Transverse colon (tissue), 4 donors: ENCODE measurements at regions not wholly inside any gene's neighbourhood (a gene's known extent, or its start where the extent isn't known, plus 50 kb on each side); places are given as distances from the start of the nearest gene placed in this dataset.

Source experiments
- DNase-seq: peaks from one replicate; pipeline ENCODE4 v3.0.0-alpha.2; 2019
- H3K27ac ChIP-seq, 4 donors: fragments of 200-600 bp; sonication (generic); 2 replicates each; pipeline ENCODE4 v1.5.1; 2016 to 2018; ENCODE audit warnings: inconsistent platforms in 4 of 4
- H3K27me3 ChIP-seq: fragments of 200-600 bp; sonication (generic); 2 replicates; pipeline ENCODE4 v1.5.1; 2017; ENCODE audit warnings: inconsistent platforms
- H3K36me3 ChIP-seq, 4 donors: fragments of 200-600 bp; sonication (generic); 2 replicates each; pipeline ENCODE4 v1.5.1; 2017 to 2019; ENCODE audit warnings: inconsistent platforms in 4 of 4
- H3K4me1 ChIP-seq, 4 donors: fragments of 200-600 bp; sonication (generic); 2 replicates each; pipeline ENCODE4 v1.5.1; 2017 to 2020; ENCODE audit warnings: inconsistent platforms in 4 of 4
- H3K4me3 ChIP-seq, 4 donors: fragments of 200-600 bp; sonication (generic); 1 replicate in 1 of 4; 2 replicates in 3 of 4; pipeline versions ENCODE4 v1.5.1 to v1.6.1; 2017 to 2019; ENCODE audit warnings: inconsistent platforms in 4 of 4
- H3K9me3 ChIP-seq, 2 donors: fragments of 200-600 bp; sonication (generic); 2 replicates each; pipeline ENCODE4 v1.5.1; 2017 to 2019; ENCODE audit warnings: inconsistent platforms in 2 of 2
- EP300 ChIP-seq: sonication (generic); formaldehyde crosslinking; IDR thresholded peaks from one replicate; pipeline ENCODE4 v1.6.1; 2017; ENCODE audit warnings: antibody characterized with exemption, low read depth
- POLR2A ChIP-seq: fragments of 450-650 bp; IDR thresholded peaks from one replicate; pipeline ENCODE4 v1.6.1; 2016; ENCODE audit warnings: antibody characterized with exemption, mild to moderate bottlenecking, moderate library complexity
- POLR2AphosphoS5 ChIP-seq, 3 donors: sonication (generic); formaldehyde crosslinking; IDR thresholded peaks; one replicate each; pipeline ENCODE4 v1.6.1; 2016; ENCODE audit warnings: antibody characterized with exemption in 3 of 3
- WGBS, 2 donors: methylation state at CpG; one replicate each; pipeline ENCODE4 v1.1.5; 2018; ENCODE audit warnings: low coverage in 1 of 2; 5-methylcytosine and 5-hydroxymethylcytosine counted together
- in situ Hi-C, 4 donors: fragments of 200-750 bp; cut with MboI; loops; one replicate each; pipeline versions ENCODE4 v1.15.0 to v1.15.1; 2017; ENCODE audit warnings: low sequenced_read_pairs in 3 of 4, low pct_ligation_motif_present in 1 of 4, low pct_unique_long_range_greater_than_20kb in 1 of 4
- intact Hi-C: fragments of 100-400 bp; cut with DNase I; formaldehyde crosslinking; loops from one replicate; pipeline ENCODE4 v1.15.1; 2023; ENCODE audit warnings: low total_unique reads
- TF ChIP-seq, protein P1 (sequence below), 5 experiments: fragments of 200-600 bp in 3 of 5; fragments of 450-650 bp in 2 of 5; sonication (generic) in 3 of 5; IDR thresholded peaks; 1 replicate in 2 of 5; 2 replicates in 3 of 5; pipeline ENCODE4 v1.5.1; 2016 to 2017; ENCODE audit warnings: antibody characterized with exemption in 5 of 5, inconsistent platforms in 3 of 5, mild to moderate bottlenecking in 2 of 5, moderate library complexity in 1 of 5

DNA sequence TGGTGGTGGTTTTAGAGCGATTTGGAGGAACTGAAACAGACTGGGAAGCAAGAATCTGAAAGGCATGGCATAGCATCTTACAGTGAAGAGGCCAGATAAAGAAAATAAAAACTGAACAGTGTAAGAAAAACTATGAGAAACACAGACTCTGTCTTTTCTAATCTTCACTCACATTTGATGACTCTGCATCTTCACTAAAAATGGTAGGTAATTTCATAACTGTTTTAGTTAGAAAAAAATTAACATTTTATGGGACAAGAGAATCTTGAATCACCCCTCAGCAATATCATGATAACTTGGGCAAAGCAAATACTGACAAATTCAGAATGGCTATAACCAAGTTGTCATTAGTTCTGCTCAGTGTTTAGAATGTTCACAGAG lies 812.6 kb downstream of the MCTP2 start:
- 55 to 63% methylated on average over 1 of the region's 1 CpG for WGBS, 2 donors
- H3K27ac ChIP-seq, result no peak overlapping the region
- no peaks in the 10 kb centered on the region for H3K27me3 ChIP-seq
- H3K4me1 ChIP-seq, result no peaks in the 10 kb centered on the region
- H3K9me3 ChIP-seq, result no peaks in the 10 kb centered on the region
- intact Hi-C loops, result no loop called here
- in situ Hi-C loops, result no loop called here
- no peak for DNase-seq
- no peak overlapping the region for H3K4me3 ChIP-seq
- TF ChIP-seq, protein P1, sequence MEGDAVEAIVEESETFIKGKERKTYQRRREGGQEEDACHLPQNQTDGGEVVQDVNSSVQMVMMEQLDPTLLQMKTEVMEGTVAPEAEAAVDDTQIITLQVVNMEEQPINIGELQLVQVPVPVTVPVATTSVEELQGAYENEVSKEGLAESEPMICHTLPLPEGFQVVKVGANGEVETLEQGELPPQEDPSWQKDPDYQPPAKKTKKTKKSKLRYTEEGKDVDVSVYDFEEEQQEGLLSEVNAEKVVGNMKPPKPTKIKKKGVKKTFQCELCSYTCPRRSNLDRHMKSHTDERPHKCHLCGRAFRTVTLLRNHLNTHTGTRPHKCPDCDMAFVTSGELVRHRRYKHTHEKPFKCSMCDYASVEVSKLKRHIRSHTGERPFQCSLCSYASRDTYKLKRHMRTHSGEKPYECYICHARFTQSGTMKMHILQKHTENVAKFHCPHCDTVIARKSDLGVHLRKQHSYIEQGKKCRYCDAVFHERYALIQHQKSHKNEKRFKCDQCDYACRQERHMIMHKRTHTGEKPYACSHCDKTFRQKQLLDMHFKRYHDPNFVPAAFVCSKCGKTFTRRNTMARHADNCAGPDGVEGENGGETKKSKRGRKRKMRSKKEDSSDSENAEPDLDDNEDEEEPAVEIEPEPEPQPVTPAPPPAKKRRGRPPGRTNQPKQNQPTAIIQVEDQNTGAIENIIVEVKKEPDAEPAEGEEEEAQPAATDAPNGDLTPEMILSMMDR (IDR thresholded peaks at IDR 0.05), result no peak
- no peak for TF ChIP-seq POLR2A
- no peak for TF ChIP-seq POLR2AphosphoS5 (IDR thresholded peaks at IDR 0.05)
- no peak for TF ChIP-seq EP300
- H3K36me3 ChIP-seq, result no peaks in the 10 kb centered on the region

DNA sequence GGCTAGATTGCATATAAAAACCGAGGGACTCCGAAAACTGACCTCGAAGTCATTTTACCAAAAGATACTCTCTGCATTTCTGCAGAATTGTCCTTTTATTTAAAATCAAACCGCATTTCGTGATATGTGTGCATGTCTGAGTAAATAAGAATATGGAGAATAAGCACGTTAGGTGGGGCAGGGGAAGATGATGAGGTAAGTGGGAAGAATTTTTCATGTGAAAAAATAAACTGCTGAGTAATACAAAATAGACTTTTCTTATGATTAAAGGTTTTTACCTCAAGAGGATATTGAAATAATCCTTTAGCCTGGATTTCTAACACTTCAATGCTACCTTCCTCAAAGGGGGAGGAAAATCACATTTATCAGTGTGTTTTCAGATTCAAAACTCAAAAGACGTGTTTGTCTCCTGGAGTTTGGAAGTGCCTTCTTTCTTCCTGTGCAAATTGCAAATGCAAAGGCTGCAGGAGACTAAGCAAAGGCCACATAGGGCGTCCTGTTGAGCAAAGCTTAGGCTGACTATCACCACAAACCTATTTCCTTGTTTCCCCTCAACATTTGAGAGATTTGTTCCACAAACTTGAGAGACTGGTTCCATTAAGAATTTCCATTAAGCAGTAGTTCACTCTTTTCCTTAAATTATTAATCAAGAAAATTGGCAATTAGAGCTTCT lies 813.5 kb downstream of the MCTP2 start:
- H3K9me3 ChIP-seq, result no peaks in the 10 kb centered on the region
- no peak for DNase-seq
- no peaks in the 10 kb centered on the region for H3K27me3 ChIP-seq
- in situ Hi-C loops, result no loop called here
- intact Hi-C loops, result no loop called here
- H3K36me3 ChIP-seq, result no peaks in the 10 kb centered on the region
- no peak overlapping the region for H3K27ac ChIP-seq
- WGBS, 2 donors, result 57 to 75% methylated on average over 8 of the region's 8 CpGs
- H3K4me1 ChIP-seq, result no peaks in the 10 kb centered on the region
- no peak overlapping the region for H3K4me3 ChIP-seq
- TF ChIP-seq POLR2AphosphoS5 (IDR thresholded peaks at IDR 0.05) (no peak), POLR2A (no peak), EP300 (no peak)
- TF ChIP-seq, protein P1 (IDR thresholded peaks at IDR 0.05), result no peak

DNA sequence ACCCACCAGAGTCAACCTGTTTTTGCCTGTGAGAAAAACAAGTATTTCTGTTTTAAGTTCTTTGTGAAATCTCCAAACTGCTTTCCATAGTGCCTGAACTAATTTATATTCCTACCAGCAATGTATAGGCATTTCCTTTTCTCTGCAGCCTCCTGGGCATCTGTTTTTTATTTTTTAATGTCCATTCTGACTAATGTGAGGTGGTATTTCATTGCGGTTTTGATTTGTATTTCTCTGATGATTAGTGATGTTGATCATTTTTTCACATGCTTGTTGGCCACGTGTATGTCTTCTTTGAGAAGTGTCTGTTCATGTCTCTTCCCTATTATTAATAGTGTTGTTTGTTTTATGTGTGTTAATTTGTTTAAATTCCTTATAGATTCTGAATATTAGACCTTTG lies 820.5 kb downstream of the MCTP2 start:
- Histone ChIP-seq H3K4me3 (no peak overlapping the region), H3K27me3 (no peaks in the 10 kb centered on the region), H3K4me1 (no peaks in the 10 kb centered on the region), H3K36me3 (no peaks in the 10 kb centered on the region), H3K9me3 (no peaks in the 10 kb centered on the region), H3K27ac (no peak overlapping the region)
- in situ Hi-C loops (no loop called here), intact Hi-C loops (no loop called here)
- 77 to 83% methylated on average over 1 to 2 of the region's 2 CpGs for WGBS, 2 donors
- no peak for DNase-seq
- TF ChIP-seq, protein P1 (IDR thresholded peaks at IDR 0.05), result no peak

DNA sequence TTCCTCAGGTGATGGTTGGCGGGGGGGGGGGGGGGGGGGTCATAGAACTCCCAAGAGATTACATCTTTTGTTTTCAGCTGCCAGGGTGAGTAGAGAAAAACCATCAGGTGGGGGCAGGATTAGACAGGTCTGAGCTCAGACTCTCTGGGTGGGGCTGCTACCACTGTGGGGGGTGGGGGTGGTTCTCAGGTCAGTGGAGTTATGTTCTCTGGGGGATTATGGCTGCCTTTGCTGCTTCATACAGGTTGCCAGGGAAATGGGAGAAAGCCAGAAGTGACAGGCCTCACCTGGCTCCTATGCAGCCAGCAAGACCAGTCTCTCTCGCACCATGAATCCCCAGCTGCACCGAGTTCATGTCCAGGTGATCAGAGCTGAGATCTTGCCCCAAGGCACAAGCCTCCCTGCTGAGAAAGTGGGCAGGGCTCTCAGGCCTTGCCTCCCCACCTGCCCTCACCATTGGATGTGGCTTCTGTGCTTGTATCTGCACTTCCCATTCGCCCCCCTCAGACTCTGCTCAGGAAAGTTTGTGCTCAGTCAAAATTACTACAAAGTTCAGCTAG lies 828.1 kb downstream of the MCTP2 start:
- intact Hi-C loops, result no loop called here
- no peak overlapping the region for H3K4me3 ChIP-seq
- no peak overlapping the region for H3K27ac ChIP-seq
- H3K27me3 ChIP-seq, result no peaks in the 10 kb centered on the region
- DNase-seq, result no peak
- in situ Hi-C loops, result no loop called here
- TF ChIP-seq POLR2A, result no peak
- TF ChIP-seq, protein P1 (IDR thresholded peaks at IDR 0.05), result no peak
- TF ChIP-seq POLR2AphosphoS5 (IDR thresholded peaks at IDR 0.05), result no peak
- TF ChIP-seq EP300, result no peak
- H3K4me1 ChIP-seq, result no peaks in the 10 kb centered on the region
- H3K9me3 ChIP-seq, result no peaks in the 10 kb centered on the region
- peaks cover 0 to 2% (median 0%) of the 10 kb centered on the region in 4 donors for H3K36me3 ChIP-seq
- 91% methylated on average over 3 of the region's 4 CpGs; no CpG with 5 or more reads in 1 of the 2 donors for WGBS, 2 donors
